ENCODE measurements at regions not wholly inside any gene's neighbourhood (a gene's known extent, or its start where the extent isn't known, plus 50 kb on each side); places are given as distances from the start of the nearest gene placed in this dataset.

GRCh38 chr16:11470676-11471415, 115.9 kb downstream of the LITAF start:
- no peaks in the 10 kb centered on the region for H3K4me1 ChIP-seq (ENCODE audit: control insufficient read depth in 1 of 2, extremely low read depth in 1 of 2, insufficient read depth in 2 of 2, low read length in 2 of 2)
- no peaks in the 10 kb centered on the region for H3K36me3 ChIP-seq (ENCODE audit: control insufficient read depth in 2 of 2, extremely low read depth in 1 of 2, insufficient read depth in 1 of 2, low read length in 1 of 2)
- no peaks in the 10 kb centered on the region for H3K27me3 Mint-ChIP-seq
- H3K4me3 ChIP-seq (ENCODE audit: control insufficient read depth in 1 of 2, extremely low read depth in 1 of 2, low read length in 1 of 2) = no peak overlapping the region
- 86% methylated on average over 11 of the region's 17 CpGs for WGBS (ENCODE audit: insufficient coverage)
- ChIA-PET POLR2A (no interaction called here), CTCF (no interaction called here)
- DNase-seq (no peak), ATAC-seq (replicated peaks in 1 of 4) (no peak)
- H3K9me3 ChIP-seq = no peaks in the 10 kb centered on the region
- H3K4me3 Mint-ChIP-seq = no peak overlapping the region
- H3K9me3 Mint-ChIP-seq = no peaks in the 10 kb centered on the region
- H3K36me3 Mint-ChIP-seq = no peaks in the 10 kb centered on the region
- H3K27ac ChIP-seq (ENCODE audit: low read length) = no peak overlapping the region
- H3K27me3 ChIP-seq (replicated peaks in 1 of 2; ENCODE audit: control insufficient read depth in 2 of 2, extremely low read depth in 1 of 2, insufficient read depth in 2 of 2, low read length in 1 of 2) = peaks cover 0 to 3% of the 10 kb centered on the region in 2 experiments
- H3K4me1 Mint-ChIP-seq = no peaks in the 10 kb centered on the region
- no peak overlapping the region for H3K27ac Mint-ChIP-seq

GRCh38 chr16:11471548-11471947, 115.2 kb downstream of the LITAF start:
- Mint-ChIP-seq H3K4me1 (no peaks in the 10 kb centered on the region), H3K9me3 (no peaks in the 10 kb centered on the region), H3K27me3 (no peaks in the 10 kb centered on the region), H3K4me3 (no peak overlapping the region), H3K27ac (no peak overlapping the region), H3K36me3 (peaks cover 4% of the 10 kb centered on the region)
- CTCF ChIA-PET = interaction anchor here in 1 of 2 donors (0.6 kb wide), 1 partner anchor 67 kb away, joined by 3 read pairs; no protein-coding TSS in a partner anchor
- WGBS (ENCODE audit: insufficient coverage) = 87% methylated on average over 11 of the region's 12 CpGs
- Histone ChIP-seq H3K9me3 (no peaks in the 10 kb centered on the region), H3K27ac (ENCODE audit: low read length) (no peak overlapping the region), H3K36me3 (ENCODE audit: control insufficient read depth in 2 of 2, extremely low read depth in 1 of 2, insufficient read depth in 1 of 2, low read length in 1 of 2) (no peaks in the 10 kb centered on the region), H3K4me1 (ENCODE audit: control insufficient read depth in 1 of 2, extremely low read depth in 1 of 2, insufficient read depth in 2 of 2, low read length in 2 of 2) (no peaks in the 10 kb centered on the region), H3K27me3 (replicated peaks in 1 of 2; ENCODE audit: control insufficient read depth in 2 of 2, extremely low read depth in 1 of 2, insufficient read depth in 2 of 2, low read length in 1 of 2) (peaks cover 0 to 3% of the 10 kb centered on the region in 2 experiments), H3K4me3 (ENCODE audit: control insufficient read depth in 1 of 2, extremely low read depth in 1 of 2, low read length in 1 of 2) (no peak overlapping the region)
- ATAC-seq (replicated peaks in 1 of 4) (no peak), DNase-seq (no peak)
- POLR2A ChIA-PET = no interaction called here

GRCh38 chr16:11472410-11472809, 114.3 kb downstream of the LITAF start:
- H3K4me3 ChIP-seq (ENCODE audit: control insufficient read depth in 1 of 2, extremely low read depth in 1 of 2, low read length in 1 of 2) = no peak overlapping the region
- WGBS (ENCODE audit: insufficient coverage) = 89% methylated on average over 3 of the region's 4 CpGs
- POLR2A ChIA-PET = no interaction called here
- Mint-ChIP-seq H3K9me3 (no peaks in the 10 kb centered on the region), H3K27me3 (no peaks in the 10 kb centered on the region), H3K36me3 (peaks cover 4% of the 10 kb centered on the region), H3K4me1 (no peaks in the 10 kb centered on the region), H3K27ac (no peak overlapping the region), H3K4me3 (no peak overlapping the region)
- DNase-seq = no peak
- no peak overlapping the region for H3K27ac ChIP-seq (ENCODE audit: low read length)
- ATAC-seq (replicated peaks in 1 of 4) = no peak
- CTCF ChIA-PET = no interaction called here
- no peaks in the 10 kb centered on the region for H3K36me3 ChIP-seq (ENCODE audit: control insufficient read depth in 2 of 2, extremely low read depth in 1 of 2, insufficient read depth in 1 of 2, low read length in 1 of 2)
- H3K9me3 ChIP-seq = no peaks in the 10 kb centered on the region
- H3K4me1 ChIP-seq (ENCODE audit: control insufficient read depth in 1 of 2, extremely low read depth in 1 of 2, insufficient read depth in 2 of 2, low read length in 2 of 2) = no peaks in the 10 kb centered on the region
- peaks cover 0 to 6% of the 10 kb centered on the region in 2 experiments for H3K27me3 ChIP-seq (replicated peaks in 1 of 2; ENCODE audit: control insufficient read depth in 2 of 2, extremely low read depth in 1 of 2, insufficient read depth in 2 of 2, low read length in 1 of 2)

GRCh38 chr16:11472851-11473250, 113.9 kb downstream of the LITAF start:
- H3K36me3 Mint-ChIP-seq = peaks cover 4% of the 10 kb centered on the region
- H3K9me3 ChIP-seq = no peaks in the 10 kb centered on the region
- ATAC-seq (replicated peaks in 1 of 4) (no peak), DNase-seq (no peak)
- no peaks in the 10 kb centered on the region for H3K4me1 Mint-ChIP-seq
- no peaks in the 10 kb centered on the region for H3K27me3 Mint-ChIP-seq
- no peak overlapping the region for H3K4me3 Mint-ChIP-seq
- WGBS (ENCODE audit: insufficient coverage) = no CpG with 5 or more reads among the region's 9 CpGs
- H3K9me3 Mint-ChIP-seq = no peaks in the 10 kb centered on the region
- H3K27me3 ChIP-seq (replicated peaks in 1 of 2; ENCODE audit: control insufficient read depth in 2 of 2, extremely low read depth in 1 of 2, insufficient read depth in 2 of 2, low read length in 1 of 2) = peaks cover 0 to 6% of the 10 kb centered on the region in 2 experiments
- H3K4me1 ChIP-seq (ENCODE audit: control insufficient read depth in 1 of 2, extremely low read depth in 1 of 2, insufficient read depth in 2 of 2, low read length in 2 of 2) = no peaks in the 10 kb centered on the region
- CTCF ChIA-PET = no interaction called here
- H3K36me3 ChIP-seq (ENCODE audit: control insufficient read depth in 2 of 2, extremely low read depth in 1 of 2, insufficient read depth in 1 of 2, low read length in 1 of 2) = no peaks in the 10 kb centered on the region
- H3K4me3 ChIP-seq (ENCODE audit: control insufficient read depth in 1 of 2, extremely low read depth in 1 of 2, low read length in 1 of 2) = no peak overlapping the region
- no peak overlapping the region for H3K27ac ChIP-seq (ENCODE audit: low read length)
- H3K27ac Mint-ChIP-seq = no peak overlapping the region
- POLR2A ChIA-PET = no interaction called here

GRCh38 chr16:11473728-11474127, 113.0 kb downstream of the LITAF start:
- Mint-ChIP-seq H3K4me3 (no peak overlapping the region), H3K27me3 (no peaks in the 10 kb centered on the region), H3K27ac (no peak overlapping the region), H3K9me3 (no peaks in the 10 kb centered on the region), H3K4me1 (no peaks in the 10 kb centered on the region), H3K36me3 (peaks cover 4% of the 10 kb centered on the region)
- no peak for DNase-seq
- POLR2A ChIA-PET = interaction anchor here in 1 of 2 donors (0.6 kb wide), 1 partner anchor 102 kb away, joined by 3 read pairs; no protein-coding TSS in a partner anchor
- H3K4me1 ChIP-seq (ENCODE audit: control insufficient read depth in 1 of 2, extremely low read depth in 1 of 2, insufficient read depth in 2 of 2, low read length in 2 of 2) = no peaks in the 10 kb centered on the region
- H3K9me3 ChIP-seq = no peaks in the 10 kb centered on the region
- no peak for ATAC-seq (replicated peaks in 1 of 4)
- no peaks in the 10 kb centered on the region for H3K36me3 ChIP-seq (ENCODE audit: control insufficient read depth in 2 of 2, extremely low read depth in 1 of 2, insufficient read depth in 1 of 2, low read length in 1 of 2)
- peaks cover 0 to 6% of the 10 kb centered on the region in 2 experiments for H3K27me3 ChIP-seq (replicated peaks in 1 of 2; ENCODE audit: control insufficient read depth in 2 of 2, extremely low read depth in 1 of 2, insufficient read depth in 2 of 2, low read length in 1 of 2)
- no peak overlapping the region for H3K27ac ChIP-seq (ENCODE audit: low read length)
- 77% methylated on average over 7 of the region's 10 CpGs for WGBS (ENCODE audit: insufficient coverage)
- CTCF ChIA-PET = no interaction called here
- H3K4me3 ChIP-seq (ENCODE audit: control insufficient read depth in 1 of 2, extremely low read depth in 1 of 2, low read length in 1 of 2) = no peak overlapping the region

GRCh38 chr16:11474617-11475291, 112.0 kb downstream of the LITAF start:
- H3K4me1 ChIP-seq (ENCODE audit: control insufficient read depth in 1 of 2, extremely low read depth in 1 of 2, insufficient read depth in 2 of 2, low read length in 2 of 2) = no peaks in the 10 kb centered on the region
- peaks cover 0 to 6% of the 10 kb centered on the region in 2 experiments for H3K27me3 ChIP-seq (replicated peaks in 1 of 2; ENCODE audit: control insufficient read depth in 2 of 2, extremely low read depth in 1 of 2, insufficient read depth in 2 of 2, low read length in 1 of 2)
- POLR2A ChIA-PET = no interaction called here
- no peaks in the 10 kb centered on the region for H3K9me3 ChIP-seq
- no peaks in the 10 kb centered on the region for H3K27me3 Mint-ChIP-seq
- ATAC-seq (replicated peaks in 1 of 4) (no peak), DNase-seq (no peak)
- H3K27ac ChIP-seq (ENCODE audit: low read length) = no peak overlapping the region
- H3K27ac Mint-ChIP-seq = no peak overlapping the region
- H3K4me1 Mint-ChIP-seq = no peaks in the 10 kb centered on the region
- H3K4me3 ChIP-seq (ENCODE audit: control insufficient read depth in 1 of 2, extremely low read depth in 1 of 2, low read length in 1 of 2) = no peak overlapping the region
- H3K36me3 Mint-ChIP-seq = peaks cover 10% of the 10 kb centered on the region
- no peak overlapping the region for H3K4me3 Mint-ChIP-seq
- CTCF ChIA-PET = no interaction called here
- H3K9me3 Mint-ChIP-seq = no peaks in the 10 kb centered on the region
- WGBS (ENCODE audit: insufficient coverage) = no CpG with 5 or more reads among the region's 8 CpGs
- no peaks in the 10 kb centered on the region for H3K36me3 ChIP-seq (ENCODE audit: control insufficient read depth in 2 of 2, extremely low read depth in 1 of 2, insufficient read depth in 1 of 2, low read length in 1 of 2)

All from T-cell (primary cell).